Stimulated activated CD4-positive, alpha-beta T cell treated with anti-CD3 and anti-CD28 coated beads, TNF-alpha, amount 100 ng/mL, for 48 hours (primary cell): ENCODE measurements at regions not wholly inside any gene's neighbourhood (a gene's known extent, or its start where the extent isn't known, plus 50 kb on each side); places are given as distances from the start of the nearest gene placed in this dataset.

Source experiments
- DNase-seq, 3 donors: peaks; one replicate each; pipeline ENCODE4 v3.0.0-alpha.2; 2020; ENCODE audit warnings: low read depth in 3 of 3

DNA sequence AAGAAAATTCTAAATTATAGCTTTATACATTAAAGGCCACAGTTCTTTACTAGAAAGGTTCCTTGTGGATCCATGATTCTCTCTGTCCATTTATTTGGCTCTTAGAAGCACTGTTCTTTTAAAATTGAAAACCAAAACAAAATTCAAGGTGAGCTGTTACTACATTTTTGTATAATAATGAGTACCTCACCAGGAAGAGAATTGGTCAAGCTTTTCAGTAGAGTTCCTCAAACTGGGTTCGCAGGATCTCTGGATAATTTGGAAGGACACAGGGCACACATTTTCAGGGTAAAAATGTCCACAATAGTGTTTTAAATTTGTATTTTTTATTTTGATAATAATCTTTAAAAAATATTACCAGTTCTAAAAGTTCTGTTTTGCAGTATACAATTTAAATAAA is 93.0 kb downstream of the PPP1R3A start:
- no peak for DNase-seq

DNA sequence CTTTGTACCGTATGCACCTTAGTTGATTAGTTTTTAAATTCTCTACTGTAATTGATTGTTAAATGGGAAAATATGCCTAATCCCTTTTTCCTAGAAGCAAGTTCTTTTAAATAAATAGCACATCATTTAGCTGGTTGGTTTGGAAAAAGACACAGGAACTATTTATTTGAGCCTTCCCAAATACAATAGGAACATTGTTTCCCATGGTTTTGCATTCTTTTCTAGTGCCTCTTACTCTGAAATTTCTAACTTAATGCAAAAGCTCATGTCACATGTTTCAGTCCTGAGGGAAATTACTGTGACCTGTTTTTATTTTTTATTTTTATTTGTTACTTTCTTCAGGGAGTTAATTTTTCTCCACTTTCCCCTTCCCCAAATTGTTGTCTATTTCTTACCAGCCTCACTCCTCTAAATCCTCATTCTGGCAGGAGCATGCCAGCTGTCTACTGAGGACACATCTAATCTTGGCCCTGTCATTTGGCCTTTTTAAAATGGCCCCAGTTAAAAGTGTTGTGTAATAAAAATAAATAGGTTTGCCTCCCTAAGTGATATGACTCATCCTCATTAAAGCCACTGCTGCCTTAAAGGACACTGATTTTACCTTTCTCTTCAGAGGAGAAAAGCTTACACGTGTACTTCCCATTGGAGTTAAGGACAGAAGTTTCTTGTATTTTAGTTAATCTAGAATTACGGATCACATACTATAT is 94.5 kb downstream of the PPP1R3A start:
- no peak for DNase-seq

- DNase-seq: no peak
Measured at GRCh38 chr7:113819474-113819873, 99.3 kb downstream of the PPP1R3A start.

DNA sequence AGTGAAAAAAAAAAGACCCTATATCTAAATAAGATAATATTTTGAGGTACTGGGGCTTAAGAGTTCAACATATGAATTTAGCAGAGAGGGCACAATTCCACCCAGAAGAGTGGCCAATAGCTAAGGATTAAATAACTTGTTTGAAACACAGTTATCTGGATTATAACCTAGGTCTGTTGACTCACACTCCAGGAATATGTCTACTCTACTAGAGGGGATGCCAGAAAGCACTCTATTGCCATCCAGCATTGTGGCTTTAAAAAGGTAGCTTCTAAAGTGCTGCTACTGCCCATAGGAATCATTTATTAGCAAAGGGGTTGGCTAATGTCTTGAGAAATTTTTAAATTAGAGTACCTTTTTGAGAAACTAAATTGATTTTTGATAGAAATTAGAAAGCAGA is 102.2 kb downstream of the PPP1R3A start:
- no peak for DNase-seq

DNA sequence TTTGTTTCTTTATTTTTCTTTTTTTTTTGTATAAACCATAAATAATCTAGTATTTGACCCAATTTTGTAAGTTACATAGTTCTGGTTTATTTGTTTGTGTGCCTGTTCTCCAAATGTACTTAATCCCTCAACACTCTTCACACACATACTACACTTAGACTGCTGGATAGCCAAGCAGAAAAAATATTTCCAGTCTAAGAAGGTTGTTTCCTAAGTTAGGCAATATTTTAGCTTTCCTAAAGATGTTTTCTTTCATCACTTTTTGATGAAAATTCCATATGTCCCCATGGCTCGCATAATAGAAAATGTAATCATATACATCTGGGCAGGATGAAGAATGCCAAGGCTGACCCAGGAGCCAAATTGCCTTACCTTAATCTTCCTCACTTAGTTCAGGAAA is 105.3 kb downstream of the PPP1R3A start:
- DNase-seq: no peak

- no peak for DNase-seq
Measured at GRCh38 chr7:113812591-113813255, 106.1 kb downstream of the PPP1R3A start.

DNA sequence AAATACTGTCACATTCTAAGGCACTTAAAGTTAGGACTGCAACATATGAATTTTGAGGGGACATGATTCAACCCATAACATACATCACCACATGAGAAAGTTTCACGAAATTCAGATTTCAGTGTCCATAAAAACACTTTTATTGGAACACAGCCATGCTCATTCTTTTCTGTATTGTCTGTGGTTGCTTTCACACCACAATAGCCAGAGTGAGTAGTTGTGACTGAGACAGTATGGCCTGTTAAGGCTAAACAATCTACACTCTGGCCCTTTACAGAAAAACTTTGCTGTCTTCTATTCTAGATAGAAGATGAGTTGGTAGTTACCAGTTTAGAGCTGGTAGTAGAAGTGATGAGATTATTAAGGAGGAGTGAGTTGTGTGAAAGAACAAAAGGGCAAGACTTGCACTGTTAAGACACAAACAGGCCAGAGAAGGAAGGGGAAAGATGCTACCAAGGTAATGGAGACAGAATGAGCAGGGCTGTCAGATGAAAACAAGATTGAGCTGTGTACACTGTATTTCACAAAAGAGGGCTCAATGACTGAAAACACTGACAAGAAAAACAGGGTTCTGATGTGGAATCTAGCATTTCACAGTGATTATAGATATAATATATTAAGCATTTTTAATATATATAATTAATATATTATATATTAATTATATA is 108.6 kb downstream of the PPP1R3A start:
- DNase-seq: no peak

DNA sequence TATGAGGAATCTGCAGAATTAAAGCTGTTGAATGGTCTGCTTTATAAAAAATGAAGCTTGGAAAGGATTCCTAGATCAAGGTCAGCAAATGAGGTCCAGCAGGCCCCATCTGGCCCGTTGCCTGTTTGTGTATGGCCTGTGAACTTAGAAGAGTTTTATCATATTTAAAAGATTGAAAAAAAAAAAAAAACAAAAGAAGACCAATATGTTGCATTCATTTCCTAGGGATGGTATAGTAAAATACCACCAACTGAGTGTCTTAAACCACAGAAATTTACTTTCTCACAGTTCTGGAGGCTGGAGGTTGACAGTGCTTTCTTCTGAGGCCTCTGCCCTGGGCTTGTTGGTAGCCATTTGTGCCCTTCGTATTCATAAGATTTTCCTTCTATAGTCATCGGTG is 109.2 kb downstream of the PPP1R3A start:
- no peak for DNase-seq

- no peak for DNase-seq
Measured at GRCh38 chr7:113806633-113807327, 112.0 kb downstream of the PPP1R3A start.

- DNase-seq: no peak
Measured at GRCh38 chr7:113805976-113806375, 112.8 kb downstream of the PPP1R3A start.

DNA sequence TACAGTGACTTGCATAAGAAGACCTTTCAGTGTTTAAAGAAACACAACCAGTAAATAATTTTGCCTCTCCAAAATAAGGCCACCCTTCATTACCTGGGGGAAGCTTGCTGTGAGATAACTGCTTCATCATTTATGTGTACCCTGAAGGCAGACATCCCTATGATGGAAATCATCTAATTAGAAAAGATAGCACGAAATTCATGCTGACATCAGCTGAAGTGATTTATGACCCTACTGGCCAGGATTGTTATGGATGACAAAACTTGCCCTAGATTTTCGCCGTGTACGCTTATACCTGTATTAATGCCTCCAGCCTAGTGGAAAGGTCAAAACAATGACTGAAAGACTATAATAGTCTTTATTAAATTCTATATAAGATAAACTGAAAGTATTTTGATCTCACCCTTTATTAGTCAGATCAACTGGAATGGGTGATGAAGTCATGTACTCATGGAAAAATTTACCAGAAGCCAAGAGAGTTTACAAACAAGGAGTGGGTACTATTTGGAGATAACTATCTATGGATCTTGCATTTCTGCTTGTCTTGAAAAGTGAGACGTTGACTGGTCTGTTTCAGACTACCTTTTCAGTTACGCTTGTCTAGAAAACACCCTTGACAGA is 114.2 kb downstream of the PPP1R3A start:
- DNase-seq: no peak

DNA sequence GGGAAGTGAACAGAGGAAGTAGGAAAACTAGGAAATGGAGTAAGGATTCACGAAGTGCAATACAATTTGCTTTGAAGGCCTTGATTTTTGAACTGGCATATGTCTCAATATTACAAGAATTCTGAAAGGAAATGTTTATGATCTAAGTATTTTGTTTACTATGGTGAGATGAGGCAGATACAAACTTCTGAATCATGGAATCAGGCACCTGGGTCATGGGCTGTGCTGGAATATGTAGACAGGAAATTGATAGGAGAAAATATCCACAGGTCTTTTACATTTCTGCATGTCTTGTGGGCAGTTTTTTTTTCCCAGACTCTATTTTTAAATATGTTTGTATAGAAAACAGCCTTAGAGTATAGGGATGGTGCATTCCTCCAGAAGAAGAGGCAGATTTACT is 117.1 kb downstream of the PPP1R3A start:
- no peak for DNase-seq

- no peak for DNase-seq
Measured at GRCh38 chr7:113800826-113801225, 118.0 kb downstream of the PPP1R3A start.

DNA sequence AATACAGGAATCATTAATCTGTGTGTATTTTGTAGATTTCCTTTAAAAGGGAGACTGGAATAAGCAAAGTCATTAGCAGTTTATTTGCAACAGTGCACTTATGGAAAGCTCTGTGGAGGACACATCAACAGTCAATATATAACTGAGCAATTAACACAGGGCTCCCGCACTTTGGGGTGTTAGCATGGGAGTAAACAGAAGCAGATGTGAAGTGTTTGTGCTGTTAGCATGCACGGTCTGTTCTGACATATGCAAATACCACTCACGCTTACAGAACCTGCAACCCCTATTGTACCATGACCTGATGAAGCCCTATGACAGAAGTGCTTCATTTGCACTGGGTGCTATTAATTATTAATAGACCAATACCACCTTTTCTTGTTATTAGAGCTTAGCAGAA is 118.9 kb downstream of the PPP1R3A start:
- no peak for DNase-seq

- DNase-seq: no peak
Measured at GRCh38 chr7:113797420-113798010, 121.3 kb downstream of the PPP1R3A start.

DNA sequence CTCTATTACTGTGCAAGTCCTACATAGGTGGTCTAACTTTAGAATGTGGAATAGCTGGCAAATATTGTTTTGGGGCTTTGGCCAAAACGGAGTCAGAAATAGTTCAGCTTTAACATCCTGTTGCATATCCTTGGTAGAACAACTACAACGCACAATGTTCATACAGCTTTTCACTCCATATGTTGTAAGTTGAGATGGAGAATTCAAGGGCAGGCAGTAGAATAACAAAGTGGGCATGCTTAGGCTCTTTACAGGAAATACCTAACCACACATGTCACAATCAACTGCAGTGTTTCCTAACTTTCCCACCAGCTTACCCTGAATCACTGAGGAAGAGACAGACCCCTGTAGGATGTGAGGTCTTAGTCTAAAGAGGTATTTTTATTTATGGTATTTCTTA is 122.3 kb downstream of the PPP1R3A start:
- no peak for DNase-seq

- no peak for DNase-seq
Measured at GRCh38 chr7:113794573-113794972, 124.2 kb downstream of the PPP1R3A start.

GRCh38 chr7:113793171-113793570 is 125.6 kb downstream of the PPP1R3A start:
- DNase-seq: no peak

DNA sequence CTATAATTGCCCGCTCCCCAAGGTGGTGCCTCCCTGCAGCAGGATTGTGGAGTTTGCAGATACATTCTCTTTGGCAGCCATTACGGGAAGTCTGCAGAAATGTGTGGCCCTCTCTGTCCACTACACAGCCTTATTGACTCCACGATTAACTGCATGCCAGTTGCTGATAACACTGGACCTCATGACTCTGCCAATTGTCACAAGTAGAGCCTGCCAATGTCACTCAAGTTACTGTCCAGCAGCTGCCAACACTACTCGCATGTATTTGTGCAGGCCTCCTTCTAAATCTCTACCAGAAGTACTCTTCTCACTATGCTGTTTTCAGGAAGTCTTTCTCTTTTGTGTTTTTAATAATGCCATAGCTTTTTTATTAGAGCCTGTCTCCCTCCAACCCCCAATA is 128.8 kb downstream of the PPP1R3A start:
- DNase-seq: no peak

- DNase-seq: no peak
Measured at GRCh38 chr7:113787106-113787505, 131.7 kb downstream of the PPP1R3A start.

DNA sequence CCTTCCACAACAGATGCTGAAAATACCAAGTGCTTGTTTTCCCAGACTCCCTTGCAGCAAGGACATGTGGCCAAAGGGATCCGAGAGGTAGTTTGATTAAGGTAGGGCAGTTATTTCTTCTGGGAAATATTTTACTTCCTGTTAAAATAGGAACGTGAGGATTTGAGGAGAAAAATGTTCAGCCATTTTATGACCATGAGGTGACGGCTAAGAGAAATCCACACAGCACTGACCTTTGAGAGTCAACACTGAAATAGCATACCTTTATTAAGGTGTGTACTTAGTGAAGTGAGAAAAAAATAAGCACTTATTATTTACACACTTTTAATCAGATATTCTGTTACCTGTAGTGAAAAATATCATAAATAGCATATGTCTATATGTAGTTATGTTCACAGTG is 133.9 kb downstream of the PPP1R3A start:
- DNase-seq: no peak

GRCh38 chr7:113784316-113784715 is 134.5 kb downstream of the PPP1R3A start:
- DNase-seq: no peak
